ENCODE measurements at regions not wholly inside any gene's neighbourhood (a gene's known extent, or its start where the extent isn't known, plus 50 kb on each side); places are given as distances from the start of the nearest gene placed in this dataset.

DNA sequence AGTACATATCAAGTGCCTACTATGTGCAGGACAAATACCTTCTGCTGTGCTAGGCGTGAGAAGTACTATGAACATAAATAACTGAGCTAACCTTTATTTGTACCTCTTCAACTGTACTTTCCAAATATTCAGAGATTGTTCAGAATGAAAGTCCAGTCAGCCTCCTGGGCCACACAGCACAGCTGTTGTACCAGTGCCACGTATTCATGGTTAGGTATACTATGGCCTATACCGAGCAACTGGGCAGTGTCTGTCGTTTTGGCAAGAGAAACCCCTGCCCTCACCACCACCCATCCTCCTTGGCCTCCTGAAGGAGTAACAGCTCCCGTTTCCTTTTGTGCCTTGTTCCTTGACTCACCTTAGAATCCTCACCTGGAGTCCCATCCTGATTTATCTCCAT lies 53.0 kb downstream of the RASSF10 start:
- DNase-seq = no peak

DNA sequence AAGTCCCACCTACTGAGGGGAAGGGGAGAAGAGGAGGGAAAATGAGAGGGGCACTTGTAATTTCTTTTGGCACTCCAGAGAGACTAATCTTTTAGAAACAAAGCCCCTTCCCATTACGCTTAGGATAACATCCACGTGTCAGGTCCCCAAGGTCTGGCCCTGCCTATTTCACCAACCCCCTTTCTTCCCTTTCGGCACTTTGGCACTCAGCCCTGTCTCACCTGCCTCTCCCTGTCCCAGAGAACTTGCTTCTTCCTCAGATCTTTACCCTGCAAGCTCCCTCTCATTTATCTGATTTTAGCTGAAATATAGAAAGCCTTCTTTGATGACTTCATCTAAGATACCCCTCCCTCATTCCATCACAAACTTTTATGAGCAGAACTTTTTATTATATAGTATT lies 55.5 kb downstream of the RASSF10 start:
- no peak for DNase-seq

DNA sequence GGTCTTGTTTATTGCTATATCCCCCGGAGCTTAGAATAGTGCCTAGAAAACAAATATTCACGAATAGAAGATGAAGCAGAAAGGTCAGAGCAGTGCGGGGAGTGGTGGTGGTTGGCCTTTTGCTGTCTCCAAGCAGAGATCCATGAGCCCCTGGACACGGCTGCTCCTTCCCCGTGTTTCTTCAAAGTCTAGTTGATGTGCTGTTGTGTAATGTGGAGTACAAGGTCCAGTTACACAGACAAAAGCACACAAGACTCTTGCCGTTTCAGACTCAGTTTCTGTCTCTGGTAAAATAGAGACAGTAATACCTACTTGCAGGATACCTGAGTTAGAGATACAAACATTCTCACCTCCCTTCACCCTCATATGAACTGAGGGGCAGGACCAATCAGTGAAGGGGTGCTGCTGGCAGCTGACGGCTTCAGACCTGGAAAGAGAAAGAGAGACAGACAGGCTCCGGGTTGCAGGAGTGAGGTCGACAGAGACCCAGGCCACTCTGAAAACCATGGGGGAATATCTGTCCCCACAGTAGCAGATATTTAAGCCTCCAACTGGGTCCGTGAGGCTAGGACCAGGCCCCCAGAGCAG lies 56.2 kb downstream of the RASSF10 start:
- DNase-seq = no peak

DNA sequence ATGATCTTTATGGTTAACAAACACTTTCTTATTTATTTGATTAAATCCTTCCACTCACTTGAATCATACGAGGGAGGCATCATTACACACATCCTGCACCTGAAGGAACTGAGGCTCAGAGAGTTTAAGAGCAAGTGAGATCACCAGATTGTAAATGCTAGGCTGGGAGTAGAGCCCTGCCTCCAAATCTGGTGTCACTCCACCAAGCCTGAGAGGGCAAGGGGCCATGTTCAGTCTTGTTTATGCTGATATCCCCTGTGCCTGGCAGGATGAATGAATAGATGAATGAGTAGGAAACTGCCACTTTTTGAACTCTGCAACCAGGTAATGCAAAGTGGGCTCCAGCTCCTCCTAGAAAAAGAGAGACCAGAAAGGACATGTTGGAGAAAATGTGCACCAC lies 59.1 kb downstream of the RASSF10 start:
- DNase-seq = no peak

DNA sequence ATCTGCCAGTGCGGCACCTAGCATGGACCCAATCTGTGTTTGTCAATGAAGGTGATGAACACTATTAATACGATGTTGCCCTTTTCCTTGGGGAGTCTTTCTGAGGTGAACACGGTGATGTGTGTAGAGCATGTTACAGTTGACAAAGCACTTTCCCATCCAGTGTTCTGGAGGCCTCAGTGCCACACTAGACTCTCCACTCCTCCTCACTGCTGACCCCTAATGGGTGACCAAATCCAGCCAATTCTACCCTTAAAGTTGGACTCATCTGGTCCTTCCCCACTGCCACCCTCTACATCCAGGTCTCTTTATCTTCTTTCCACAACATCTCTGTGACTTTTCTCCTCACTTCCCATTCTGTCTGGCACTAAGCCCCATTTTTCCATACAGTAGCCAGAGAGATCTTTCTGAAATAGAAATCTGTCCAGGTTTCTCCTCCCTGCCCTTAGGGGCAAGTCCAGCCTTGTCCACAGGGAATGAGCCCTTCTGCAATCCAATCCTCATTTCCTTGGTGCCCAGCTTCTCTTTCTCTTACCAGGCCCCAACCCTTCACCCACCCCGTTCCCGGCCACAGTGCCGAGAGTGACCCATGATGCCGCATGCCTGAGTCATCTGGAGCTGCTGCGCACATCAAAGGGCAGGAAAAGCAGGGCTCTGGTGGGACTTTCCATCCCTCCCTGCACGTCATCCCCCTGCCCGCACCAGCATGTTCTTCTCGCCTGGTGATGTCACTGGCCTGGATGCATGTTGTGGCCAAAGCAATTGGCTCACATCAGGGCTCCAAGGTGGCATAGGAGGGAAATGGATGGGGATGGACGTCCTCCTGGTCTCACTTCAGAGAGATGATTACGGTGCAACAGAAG lies 64.2 kb downstream of the RASSF10 start:
- DNase-seq = peak; percentile 77

DNA sequence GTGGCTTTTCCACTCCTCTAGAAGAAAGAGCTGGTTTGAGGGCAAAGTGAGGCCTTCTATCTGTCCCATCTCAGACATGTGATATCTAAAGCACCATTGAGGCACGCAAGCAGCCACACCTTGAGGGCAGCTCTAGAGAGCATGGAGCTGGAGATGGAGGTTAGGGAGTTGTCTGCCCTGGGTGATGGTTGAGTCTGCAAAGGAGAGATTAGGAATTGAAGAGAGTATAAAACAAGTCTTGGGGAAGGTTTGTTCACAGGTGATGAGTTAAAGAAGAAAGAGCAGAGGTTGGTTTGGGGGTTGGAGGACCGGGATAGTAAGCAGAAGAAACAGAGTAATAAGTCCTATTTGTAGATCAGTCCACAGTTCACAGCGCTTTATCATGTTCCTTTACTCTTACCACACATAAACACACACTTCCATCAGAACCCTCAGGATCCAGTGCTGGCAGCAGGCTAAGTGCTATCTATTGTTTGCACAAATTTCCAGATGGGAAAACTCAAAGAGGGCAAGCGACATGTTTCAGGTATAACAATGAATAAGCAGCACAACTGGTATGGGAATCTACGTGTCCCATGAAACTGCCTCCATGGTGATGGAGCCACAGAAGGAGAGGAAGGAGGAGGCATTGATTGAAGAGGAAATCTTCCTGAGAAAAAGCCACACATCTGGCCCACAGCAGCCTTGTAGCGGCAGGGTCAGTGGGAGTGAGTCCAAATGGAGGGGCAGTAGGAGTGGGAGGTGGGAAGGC lies 65.8 kb downstream of the RASSF10 start:
- DNase-seq = no peak

DNA sequence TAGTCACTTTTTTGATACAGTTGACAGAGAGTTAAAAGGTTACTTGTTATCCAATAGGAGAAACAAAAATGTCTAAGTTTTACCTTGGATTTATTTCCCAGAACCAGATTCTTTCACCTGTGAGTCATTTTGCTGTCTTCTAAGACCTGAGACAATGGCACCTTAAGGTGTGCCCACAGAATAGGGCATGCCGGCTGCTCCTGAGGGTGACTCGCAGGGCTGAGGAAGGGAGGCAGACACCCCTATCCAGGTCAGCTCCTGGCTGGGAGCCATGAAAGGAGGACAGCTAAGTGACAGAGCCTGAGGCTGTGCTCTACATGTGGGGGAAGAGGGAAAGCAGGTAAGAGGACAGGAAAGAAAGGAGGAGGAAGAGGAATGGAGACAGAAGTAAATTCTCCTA lies 67.8 kb downstream of the RASSF10 start:
- no peak for DNase-seq

DNA sequence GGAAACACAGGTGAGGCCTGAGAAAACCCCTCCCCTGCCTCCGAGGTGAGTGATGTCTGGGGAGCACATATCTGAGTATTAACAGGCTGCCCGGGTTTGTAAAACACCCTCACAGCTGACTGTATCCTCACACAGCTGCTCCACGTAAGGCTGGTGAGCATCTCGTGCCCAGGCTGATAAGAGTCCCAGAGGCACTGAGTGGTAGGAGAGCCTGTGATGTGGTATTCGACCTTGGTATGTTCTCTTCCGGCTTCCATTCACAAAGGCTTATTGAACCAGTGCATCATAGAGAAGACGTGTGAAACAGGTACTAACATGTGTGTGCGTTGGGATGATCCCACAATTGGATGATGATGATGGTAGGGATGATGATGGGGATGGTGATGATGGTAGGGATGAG lies 71.7 kb downstream of the RASSF10 start:
- no peak for DNase-seq

DNA sequence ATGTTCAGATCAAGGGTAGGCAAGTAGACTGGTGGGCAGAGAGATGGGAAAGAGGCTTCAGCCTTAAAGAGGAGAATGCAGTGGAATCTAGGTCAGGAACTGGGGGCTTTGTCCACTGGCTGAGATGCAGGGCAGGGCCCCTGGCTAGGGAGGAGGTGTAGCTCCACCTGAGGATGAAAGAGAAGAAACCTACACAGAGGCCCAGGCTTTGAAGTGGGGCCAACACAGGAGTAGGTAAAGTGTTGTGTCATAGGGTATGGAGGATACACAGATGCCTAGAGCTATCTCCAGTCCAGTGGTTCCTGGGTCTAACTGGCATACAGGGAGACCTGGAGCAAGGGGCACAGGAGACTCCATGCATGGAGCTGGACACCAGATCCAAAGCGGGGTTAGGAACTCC lies 73.5 kb downstream of the RASSF10 start:
- no peak for DNase-seq

DNA sequence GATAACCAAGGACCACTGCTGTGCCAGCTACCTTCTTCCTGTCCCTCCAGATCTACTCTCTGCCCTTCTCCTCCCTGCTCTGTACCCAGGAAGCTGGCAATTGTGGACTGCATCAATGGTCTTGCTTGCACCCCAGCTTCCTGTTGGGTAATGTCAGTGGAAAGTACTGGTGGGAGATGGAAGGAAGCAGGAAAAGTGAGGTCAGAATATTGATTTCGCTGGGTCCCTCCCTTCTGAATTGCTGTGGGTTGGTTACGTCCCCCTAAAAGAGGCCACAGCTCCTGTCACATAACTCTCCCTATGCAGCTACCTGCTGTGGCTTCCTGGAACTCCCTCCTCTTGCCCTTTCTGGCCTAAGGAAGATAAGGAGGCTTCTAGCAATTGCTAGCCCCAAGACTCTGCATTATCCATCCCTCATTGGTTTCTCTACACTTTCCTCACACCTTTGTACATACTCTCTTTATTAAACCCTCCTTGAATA lies 81.2 kb downstream of the RASSF10 start:
- no peak for DNase-seq

DNA sequence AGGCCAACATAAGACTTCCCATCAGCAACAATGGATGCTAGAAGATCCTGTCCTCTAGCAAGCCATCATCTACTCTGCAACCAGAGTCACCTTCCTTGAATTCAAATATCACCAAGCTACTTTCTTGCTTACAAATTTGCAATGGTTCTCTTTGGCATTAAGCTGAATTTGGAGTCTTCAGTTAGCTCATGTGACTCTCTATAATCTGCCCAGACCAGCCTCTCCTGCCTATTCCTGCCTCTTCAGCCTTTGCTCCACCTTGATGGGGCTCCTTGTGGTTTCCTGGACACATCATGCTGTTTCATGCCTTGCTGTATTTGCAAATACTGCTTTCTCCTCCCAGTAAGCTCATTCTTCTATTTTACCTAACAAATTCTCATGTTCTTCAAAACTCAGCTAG lies 82.3 kb downstream of the RASSF10 start:
- no peak for DNase-seq

DNA sequence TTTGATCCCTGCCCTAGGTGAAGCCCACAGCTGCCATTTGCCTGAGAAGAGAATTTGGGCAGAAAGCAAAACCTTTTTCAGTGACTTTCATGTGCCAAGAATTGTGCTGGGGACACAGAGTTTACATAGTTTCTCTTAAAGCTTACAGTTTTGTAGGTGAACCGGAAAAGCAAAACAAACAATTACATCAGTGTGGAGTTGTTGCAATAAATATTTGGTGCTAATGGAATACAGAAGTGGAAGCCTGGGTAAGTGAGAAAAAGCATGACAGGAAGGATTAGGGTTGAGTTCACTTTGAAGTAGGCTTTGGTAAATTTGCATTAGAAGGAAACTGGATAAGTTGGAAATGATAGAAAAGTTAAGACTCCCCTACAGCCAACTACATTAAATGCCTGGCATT lies 82.7 kb downstream of the RASSF10 start:
- no peak for DNase-seq

DNA sequence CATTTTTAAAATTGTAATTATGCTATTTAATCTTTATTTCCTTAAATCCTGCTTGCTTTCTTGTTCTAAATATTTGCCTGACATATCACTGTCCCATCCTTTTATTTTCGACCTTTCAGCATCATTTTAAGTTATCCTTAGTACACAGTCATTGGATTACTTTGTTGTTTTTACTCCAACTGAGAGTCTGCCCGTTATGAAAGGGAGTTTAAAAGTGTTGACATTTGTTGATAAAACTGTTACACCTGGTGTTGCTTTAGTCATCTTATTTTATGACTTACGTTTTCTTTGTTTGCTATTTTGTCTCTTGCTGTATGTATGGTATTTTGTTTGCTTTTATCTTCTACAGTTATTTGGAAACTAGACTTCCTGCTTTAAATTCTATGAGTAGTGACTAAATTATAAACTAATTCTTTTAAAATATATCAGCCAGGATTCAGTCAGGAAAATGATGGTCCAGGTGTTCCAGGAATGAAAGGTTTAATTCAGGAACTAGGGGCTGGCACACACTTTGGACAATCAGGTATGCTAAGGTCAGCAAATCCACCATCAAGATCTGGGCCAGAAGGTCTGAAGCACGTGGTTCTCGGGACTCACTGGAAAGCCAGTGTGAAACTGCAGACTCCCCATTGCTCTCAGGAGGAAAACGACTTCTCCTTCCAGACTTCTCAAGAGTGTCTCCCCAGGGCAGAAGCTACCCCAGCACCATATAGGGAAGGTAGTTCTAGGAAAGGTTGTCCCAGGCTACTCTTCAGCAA lies 86.0 kb downstream of the RASSF10 start:
- no peak for DNase-seq

DNA sequence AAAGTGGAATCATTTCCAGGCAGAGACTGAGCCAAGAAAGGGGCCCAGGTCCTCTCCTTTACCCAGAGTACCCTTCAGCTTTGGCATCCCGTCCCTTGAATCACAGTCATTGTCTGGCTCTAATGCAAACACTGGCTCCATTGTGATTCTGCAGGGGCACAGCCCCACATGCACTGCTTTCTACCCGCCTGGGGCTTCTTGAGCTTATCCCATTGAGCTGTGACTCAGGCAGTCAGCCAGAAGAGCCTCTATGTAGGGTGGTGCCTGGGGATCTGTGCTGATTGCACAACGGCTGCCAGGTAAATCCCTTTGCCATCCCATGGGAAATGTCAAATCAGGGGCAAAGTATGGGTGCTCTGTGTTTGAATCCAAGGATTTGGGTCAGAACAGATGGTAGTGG lies 88.9 kb downstream of the RASSF10 start:
- no peak for DNase-seq

DNA sequence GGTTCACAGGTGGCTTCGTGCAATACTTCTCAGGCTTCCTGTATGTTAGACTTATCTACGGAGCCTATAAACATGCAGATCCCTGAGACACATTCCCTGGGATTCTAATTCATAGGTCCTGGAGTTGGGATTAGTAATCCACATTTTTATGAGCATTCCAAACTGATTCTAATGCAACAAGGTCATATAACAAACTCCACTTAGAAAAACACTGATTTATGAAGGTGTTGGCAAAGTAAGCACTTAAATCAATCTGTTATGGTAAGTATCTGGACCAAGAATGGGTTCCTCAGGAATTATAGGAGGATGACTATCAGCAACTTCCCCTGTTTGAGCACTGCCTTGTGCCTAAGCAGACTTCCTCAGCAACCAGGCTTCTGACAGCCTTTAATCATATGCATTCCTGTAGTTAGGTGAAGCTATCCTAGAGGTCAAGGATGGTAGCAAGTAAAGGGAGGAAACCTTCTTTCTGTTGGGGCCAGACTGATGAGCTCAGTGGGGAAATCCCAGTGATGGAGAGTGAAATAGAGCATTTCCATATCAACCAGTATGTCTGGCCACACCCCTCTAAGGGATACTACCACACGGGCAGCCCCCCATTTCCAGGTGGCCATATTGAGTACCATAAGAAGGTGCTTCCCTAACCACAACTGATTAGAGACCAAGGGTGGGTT lies 89.6 kb downstream of the RASSF10 start:
- no peak for DNase-seq

DNA sequence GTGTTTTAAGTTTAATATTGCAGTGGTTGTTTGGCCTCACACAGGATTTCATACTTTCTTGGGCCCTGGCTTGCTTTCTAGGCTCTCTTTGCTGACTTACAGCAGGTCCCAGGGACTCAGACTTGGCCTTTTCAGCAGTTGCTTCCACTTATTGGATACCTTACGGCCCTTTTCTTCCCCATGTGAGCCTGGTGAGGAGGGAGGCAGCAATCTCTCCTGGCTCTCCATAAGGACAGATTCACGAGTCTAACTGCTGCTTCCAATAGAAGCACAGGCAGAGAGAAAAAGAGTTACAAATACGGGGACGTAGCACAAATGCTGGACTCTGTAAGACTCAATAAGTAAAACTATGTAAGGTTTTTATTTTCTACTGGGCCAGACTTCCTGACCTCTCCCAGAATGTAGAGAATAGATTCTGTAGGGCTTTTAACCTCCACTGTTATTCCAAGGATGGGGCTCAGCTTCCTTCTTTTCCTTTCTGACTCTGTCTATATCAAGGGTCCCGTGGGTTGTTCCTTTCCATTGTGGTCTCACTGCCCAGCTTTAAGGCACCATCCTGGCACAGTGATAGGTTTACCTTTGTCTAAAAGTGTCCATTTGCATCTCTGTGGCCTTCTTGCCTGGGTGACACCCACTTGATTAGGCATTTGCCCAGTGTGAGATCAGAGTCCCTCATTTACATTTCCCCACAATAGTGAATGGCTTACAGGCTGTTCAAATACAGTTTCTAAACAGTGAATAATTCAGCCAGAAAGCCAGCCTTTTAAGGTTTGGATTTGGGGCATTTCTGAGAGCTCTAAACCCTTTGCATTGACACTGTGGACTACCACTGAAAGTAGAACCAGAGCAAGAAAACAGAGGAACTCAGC lies 92.8 kb downstream of the RASSF10 start:
- DNase-seq = no peak

DNA sequence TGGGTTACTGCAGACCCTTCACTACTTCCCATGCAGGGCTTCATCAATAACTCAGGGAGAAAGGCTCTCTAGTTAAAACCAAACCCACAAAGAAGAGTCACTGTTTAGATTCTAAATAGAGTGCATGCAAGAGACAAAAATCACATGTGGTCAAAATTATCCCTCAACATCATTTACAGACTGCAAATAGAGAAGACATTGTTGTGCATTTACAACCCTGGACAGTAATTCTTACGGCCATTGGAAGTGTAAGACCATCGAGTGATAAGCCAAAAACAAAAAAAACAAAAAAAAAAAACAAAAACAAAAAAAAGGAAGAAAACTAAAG lies 93.4 kb downstream of the RASSF10 start:
- DNase-seq = no peak

DNA sequence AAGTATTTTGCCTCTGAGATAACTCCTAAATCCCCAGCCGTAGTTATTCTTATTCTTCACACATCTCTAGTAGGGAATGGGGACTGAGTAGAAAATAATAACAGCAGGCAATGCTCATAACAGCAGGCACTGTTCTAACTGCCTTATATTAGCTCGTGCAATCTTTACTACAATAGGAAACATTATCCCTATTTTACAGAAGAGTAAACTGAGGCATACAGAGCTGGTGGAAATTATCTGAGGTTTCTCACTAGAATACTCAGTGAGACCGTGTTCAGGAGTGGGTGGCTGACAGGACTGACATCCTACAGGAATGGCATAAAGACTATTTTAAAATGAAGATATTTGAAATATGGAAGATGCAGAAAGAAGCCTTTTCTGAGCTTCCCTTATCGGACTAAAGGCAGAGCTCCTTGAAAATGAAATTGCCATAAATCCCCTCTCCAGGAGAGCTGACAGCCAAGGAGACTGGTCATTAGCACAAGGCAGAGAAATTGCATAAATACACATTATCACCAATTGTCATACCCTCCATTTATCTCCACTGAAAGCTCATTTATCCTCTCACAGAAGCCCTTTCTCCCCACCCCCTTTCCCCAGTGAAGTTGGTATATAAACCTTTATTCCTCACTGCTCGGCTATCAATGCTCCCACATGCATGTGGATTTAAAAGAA lies 93.9 kb downstream of the RASSF10 start:
- no peak for DNase-seq

DNA sequence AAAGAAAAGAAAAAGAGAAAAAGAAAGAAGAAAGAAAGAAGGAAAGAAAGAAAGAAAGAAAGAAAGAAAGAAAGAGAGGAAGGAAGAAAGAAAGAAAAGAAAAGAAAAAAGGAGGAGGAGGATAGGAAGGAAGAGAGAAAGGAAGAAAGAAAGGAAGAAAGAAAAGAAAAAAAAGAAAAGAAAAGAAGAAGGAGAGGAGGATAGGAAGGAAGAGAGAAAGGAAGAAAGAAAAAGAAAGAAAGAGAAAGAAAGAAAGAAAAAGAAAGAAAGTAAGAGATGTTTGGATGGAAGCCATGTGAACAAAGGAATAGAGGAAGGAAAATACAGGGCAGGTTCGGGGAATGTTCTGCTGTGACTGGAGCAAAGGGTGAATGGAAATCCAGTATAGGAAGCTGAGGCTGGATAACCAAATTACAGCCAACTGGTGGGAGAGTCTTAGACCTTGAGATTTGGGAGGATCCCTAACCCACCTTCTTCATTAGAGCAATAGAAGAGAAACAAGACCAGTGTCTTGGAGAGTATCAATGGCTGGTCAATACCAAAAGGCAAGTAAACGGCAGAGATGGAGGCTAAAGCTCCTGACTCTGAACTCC lies 94.9 kb downstream of the RASSF10 start:
- DNase-seq = no peak

DNA sequence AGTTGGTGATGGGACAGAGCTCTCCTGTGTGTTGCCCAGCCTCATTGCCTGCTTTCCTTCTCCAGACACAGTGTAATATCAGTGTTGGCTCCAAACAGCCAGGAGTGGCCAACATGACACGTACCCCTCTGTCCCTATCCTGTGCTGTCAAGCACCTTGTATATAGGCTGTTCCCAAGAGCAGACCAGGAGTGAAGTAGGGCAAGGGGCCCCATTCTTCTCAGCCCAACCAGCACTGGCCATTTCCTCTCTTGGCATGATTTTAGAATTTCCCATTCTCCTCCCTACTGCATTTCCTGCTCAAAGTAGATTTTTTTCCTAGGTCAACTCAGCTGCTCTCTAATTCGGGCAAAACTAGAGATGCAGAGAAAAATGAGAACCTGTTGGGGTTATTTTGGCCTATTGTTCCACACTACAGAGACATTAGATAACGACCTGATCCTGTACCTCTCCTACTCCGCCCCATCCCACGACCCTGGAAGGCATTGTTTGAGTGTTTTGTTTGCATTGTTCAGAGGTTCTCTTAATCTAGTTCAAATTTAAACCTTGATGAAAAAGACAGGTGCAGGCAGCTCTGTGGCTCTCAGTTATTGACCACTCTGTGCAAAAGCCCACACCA lies 95.6 kb downstream of the RASSF10 start:
- peak; percentile 75 for DNase-seq

All from dermis blood vessel endothelial cell (primary cell).